GM12873 (cell line): ENCODE measurements at regions not wholly inside any gene's neighbourhood (a gene's known extent, or its start where the extent isn't known, plus 50 kb on each side); places are given as distances from the start of the nearest gene placed in this dataset.

Source experiments
- TF ChIP-seq, protein P1 (sequence below): IDR thresholded peaks from 2 replicates; pipeline ENCODE4 v1.5.1; 2012; ENCODE audit warnings: low read depth, mild to moderate bottlenecking, moderate library complexity, low read length, control low read depth; ENCODE audit not compliant: insufficient read depth; ENCODE audit errors: missing control alignments

DNA sequence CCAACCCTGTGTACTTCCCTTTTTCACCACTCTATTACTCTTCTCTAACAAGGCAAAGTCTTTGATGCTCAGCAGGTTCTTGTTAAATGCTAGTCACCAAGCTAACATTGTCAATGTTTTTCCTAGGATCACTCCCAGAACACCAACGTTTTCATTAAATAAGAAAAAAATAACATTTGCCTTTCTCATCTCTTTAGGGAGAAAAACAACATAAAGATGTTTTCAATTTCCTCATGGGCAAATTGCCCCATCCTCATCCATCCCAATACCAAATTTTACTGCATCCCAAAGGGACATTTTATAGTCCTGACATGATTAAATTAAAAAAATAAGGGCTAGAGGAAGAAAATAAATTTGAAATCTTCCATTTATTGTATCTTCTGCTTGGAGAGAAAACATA lies 106.5 kb downstream of the SUCNR1 start:
- TF ChIP-seq, protein P1, sequence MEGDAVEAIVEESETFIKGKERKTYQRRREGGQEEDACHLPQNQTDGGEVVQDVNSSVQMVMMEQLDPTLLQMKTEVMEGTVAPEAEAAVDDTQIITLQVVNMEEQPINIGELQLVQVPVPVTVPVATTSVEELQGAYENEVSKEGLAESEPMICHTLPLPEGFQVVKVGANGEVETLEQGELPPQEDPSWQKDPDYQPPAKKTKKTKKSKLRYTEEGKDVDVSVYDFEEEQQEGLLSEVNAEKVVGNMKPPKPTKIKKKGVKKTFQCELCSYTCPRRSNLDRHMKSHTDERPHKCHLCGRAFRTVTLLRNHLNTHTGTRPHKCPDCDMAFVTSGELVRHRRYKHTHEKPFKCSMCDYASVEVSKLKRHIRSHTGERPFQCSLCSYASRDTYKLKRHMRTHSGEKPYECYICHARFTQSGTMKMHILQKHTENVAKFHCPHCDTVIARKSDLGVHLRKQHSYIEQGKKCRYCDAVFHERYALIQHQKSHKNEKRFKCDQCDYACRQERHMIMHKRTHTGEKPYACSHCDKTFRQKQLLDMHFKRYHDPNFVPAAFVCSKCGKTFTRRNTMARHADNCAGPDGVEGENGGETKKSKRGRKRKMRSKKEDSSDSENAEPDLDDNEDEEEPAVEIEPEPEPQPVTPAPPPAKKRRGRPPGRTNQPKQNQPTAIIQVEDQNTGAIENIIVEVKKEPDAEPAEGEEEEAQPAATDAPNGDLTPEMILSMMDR, result no peak

DNA sequence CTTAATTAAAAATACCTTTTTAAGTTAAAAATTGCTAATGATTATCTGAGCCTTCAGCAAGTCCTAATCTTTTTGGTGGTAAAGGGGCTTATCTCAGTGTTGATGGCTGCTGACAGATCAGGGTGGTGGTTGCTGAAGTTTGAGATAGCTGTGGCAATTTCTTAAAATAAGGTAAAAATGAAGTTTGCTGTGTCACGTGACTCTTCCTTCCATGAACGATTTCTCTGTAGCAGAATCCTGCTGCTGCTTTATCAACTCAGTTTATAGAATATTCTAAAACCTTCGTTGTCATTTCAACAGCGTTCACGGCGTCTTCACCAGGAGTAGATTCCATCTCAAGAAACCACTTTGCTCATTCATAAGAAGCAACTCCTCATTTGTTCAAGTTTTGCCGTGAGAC lies 110.1 kb downstream of the SUCNR1 start:
- TF ChIP-seq, protein P1, result no peak

DNA sequence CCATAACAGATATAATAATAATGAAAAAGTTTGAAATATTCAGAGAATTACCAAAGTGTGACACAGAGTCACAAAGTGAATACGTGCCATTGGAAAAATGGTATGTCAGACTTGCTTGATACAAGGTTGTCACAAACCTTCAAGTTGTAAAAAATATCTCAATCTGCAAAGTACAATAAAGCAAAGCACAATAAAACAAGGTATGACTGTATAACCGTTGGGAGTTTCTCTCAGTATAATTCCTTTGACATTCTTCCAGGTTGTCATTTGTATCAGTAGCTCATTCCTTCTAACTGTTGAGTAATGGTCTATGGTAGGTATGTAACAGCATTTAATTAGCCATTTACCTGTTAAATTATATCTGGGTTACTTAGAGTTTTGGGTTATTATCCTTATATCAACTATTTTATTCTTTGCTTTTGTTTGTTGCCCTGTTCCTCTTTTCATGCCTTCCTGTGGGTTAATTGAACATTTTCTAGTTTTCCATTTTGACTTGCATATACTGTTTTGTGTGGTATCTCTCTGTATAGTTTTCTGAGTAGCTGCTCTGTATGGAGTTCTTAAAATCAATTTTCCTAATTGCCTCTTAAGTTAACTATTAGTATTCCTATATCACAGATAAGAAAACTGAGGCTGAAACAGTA lies 112.5 kb downstream of the SUCNR1 start:
- TF ChIP-seq, protein P1, result no peak

DNA sequence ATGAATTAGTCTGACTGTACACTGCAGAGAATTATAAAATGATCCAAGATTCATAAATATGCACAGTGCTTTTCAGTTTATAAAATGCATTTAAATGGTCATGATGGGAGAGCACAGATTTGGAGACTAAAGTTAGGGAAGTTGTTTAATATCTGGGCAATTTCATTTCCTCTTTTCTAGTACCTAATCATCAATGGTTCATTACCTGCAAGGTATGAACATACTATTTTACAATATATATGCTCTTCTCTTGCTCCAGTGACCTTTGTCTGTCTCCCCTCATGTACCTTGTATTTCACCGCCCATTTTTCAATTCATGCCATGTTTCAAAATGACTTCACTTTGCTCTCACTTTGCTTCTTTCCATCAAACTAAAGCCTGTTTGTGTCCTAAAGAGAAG lies 114.5 kb downstream of the SUCNR1 start:
- TF ChIP-seq, protein P1, result no peak

DNA sequence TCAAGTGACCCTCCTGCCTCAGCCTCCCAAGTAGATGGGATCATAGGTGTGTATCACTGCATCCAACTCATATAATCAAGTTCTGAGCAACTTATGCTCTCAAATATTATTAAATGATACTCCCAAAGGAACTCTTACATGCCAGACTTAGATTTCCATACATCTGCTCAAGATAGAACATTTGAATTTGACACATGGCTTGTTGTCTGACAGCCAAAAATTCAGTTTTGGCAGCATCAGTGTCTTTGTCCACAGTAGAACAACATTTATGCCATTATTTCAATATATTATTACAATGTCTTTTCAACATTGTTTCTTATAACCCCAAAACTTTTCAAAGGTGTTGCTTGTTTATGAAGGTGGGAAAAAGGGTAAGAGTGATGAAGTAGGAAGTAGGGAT lies 116.2 kb downstream of the SUCNR1 start:
- TF ChIP-seq, protein P1, result no peak

DNA sequence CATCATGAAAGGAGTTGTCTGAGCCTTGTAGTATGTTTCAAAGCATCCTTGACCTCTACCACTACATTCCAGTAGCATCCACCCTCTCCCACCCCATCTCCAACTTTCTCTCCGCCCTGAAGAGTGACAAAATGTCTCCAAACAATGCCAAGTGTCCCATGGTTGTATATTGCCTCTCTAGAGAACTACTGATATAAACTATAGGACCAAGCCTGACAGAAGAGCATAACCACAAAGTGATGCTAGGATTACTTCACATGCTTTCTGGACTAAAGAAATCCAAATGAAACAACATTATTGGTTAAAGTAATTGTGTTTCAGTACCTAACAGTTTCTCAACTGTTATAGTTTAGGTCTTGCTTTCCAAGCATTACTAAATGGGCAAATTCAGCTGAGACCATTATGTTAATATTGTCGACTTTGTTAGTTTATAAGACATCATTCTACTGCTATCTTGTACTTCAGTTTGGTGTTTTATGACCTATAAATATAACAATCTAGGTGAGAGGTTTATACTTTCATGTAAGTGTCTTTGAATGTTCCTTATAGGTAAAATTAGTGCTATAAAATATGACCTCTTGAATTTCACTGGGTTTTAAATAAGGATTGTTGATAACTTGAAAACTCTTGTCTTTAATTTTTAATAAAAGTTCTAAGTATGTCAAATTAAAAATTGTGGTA lies 117.4 kb downstream of the SUCNR1 start:
- TF ChIP-seq, protein P1, result no peak

DNA sequence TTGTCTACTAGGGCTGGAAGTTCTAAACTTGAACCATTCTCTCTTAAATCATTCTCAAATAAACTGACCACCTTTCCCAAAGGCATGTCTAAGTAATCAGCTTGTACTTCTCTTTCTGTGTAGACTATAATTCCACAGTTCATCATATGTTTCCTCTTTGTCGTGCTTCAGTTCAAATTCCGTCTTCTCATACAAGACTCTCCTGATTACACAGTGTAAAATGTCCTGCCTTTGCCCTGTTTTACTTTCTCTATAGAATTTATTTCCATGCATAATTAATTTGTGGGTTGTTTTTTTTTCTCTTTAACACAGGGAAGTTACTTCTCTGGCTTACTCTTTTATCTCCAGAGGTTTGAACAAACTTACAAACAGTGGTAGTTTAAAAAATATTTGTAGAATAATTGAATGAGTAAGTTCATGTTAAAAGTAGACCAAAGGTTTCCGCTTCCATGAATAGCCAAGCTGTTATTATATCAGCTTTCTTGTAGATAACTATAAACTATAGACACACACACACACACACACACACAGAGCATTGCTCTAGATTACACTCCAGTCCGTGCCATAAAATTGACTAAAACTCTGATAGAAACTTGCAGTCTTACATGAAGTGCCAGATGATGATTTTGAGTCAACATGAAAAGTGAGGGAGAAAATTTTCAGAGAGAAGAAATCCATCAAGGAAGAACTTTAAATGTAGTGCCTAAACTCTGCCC lies 119.0 kb downstream of the SUCNR1 start:
- TF ChIP-seq, protein P1, result no peak
